NCI-H526 (cell line): ENCODE measurements at regions not wholly inside any gene's neighbourhood (a gene's known extent, or its start where the extent isn't known, plus 50 kb on each side); places are given as distances from the start of the nearest gene placed in this dataset.

ENCODE experiments used
- DNase-seq, 2 experiments: peaks; one replicate each; lab custom pipeline; 2025; lab: John Stamatoyannopoulos, UW

GRCh38 chr3:24763393-24763792 lies 268.7 kb upstream of the THRB start:
- no peak for DNase-seq

- no peak for DNase-seq
Measured at GRCh38 chr3:24764236-24764915, 269.7 kb upstream of the THRB start.

- no peak for DNase-seq
Measured at GRCh38 chr3:24765399-24765798, 270.7 kb upstream of the THRB start.

- DNase-seq, result no peak
Measured at GRCh38 chr3:24769918-24770317, 275.3 kb upstream of the THRB start.

GRCh38 chr3:24773798-24774197 lies 279.1 kb upstream of the THRB start:
- DNase-seq, result peak; percentile 10 to 82

- no peak for DNase-seq
Measured at GRCh38 chr3:24780991-24781390, 286.3 kb upstream of the THRB start.

GRCh38 chr3:24781454-24781853 lies 286.8 kb upstream of the THRB start:
- DNase-seq, result no peak

- DNase-seq, result peak in 1 of 2 experiments; percentile 3
Measured at GRCh38 chr3:24793896-24794295, 299.2 kb upstream of the THRB start.

- no peak for DNase-seq
Measured at GRCh38 chr3:24802614-24803013, 308.0 kb upstream of the THRB start.

GRCh38 chr3:24804095-24804494 lies 309.4 kb upstream of the THRB start:
- DNase-seq, result no peak

GRCh38 chr3:24810881-24811280 lies 316.2 kb upstream of the THRB start:
- DNase-seq, result no peak

GRCh38 chr3:24812116-24812515 lies 317.5 kb upstream of the THRB start:
- DNase-seq, result no peak

- DNase-seq, result no peak
Measured at GRCh38 chr3:24818055-24818454, 323.4 kb upstream of the THRB start.

- DNase-seq, result no peak
Measured at GRCh38 chr3:24828011-24828410, 333.4 kb upstream of the THRB start.

GRCh38 chr3:24828551-24828950 lies 333.9 kb upstream of the THRB start:
- no peak for DNase-seq

GRCh38 chr3:24829011-24829581 lies 334.4 kb upstream of the THRB start:
- peak; percentile 25 to 79 for DNase-seq

GRCh38 chr3:24829629-24830229 lies 335.1 kb upstream of the THRB start:
- peak; percentile 25 to 64 for DNase-seq

- DNase-seq, result peak in 1 of 2 experiments; percentile 47
Measured at GRCh38 chr3:24830230-24831152, 335.8 kb upstream of the THRB start.

GRCh38 chr3:24831221-24831620 lies 336.6 kb upstream of the THRB start:
- DNase-seq, result no peak

- no peak for DNase-seq
Measured at GRCh38 chr3:24832891-24833290, 338.2 kb upstream of the THRB start.

- DNase-seq, result no peak
Measured at GRCh38 chr3:24834442-24834841, 339.8 kb upstream of the THRB start.

- no peak for DNase-seq
Measured at GRCh38 chr3:24835510-24835909, 340.9 kb upstream of the THRB start.
